Astrocyte of the cerebellum (primary cell): ENCODE measurements at regions not wholly inside any gene's neighbourhood (a gene's known extent, or its start where the extent isn't known, plus 50 kb on each side); places are given as distances from the start of the nearest gene placed in this dataset.
"Not testable (repeated sequence)": the region's sequence is repeated elsewhere in the genome, so short reads cannot be mapped to it uniquely, and the experiment has no call there.

Experiments used
- DNase-seq: peaks from one replicate; pipeline ENCODE4 v3.0.0-alpha.2; 2011; ENCODE audit warnings: low read depth
- H3K4me3 ChIP-seq: 2 replicates; pipeline ENCODE4 v1.5.1; 2011; ENCODE audit warnings: mild to moderate bottlenecking, low read depth, low read length, moderate library complexity
- CTCF ChIP-seq: IDR thresholded peaks from 2 replicates; pipeline ENCODE4 v1.5.1; 2012; ENCODE audit warnings: low read length, low read depth, moderate library complexity, mild to moderate bottlenecking; ENCODE audit errors: missing control alignments
- in situ Hi-C: cut with HindIII; loops from 2 replicates; pipeline ENCODE4 v1.10.0; 2017; ENCODE audit warnings: low sequenced_read_pairs

GRCh38 chr2:129199501-129199900 lies 780.0 kb upstream of the RAB6C start:
- in situ Hi-C loops, result loop anchor here (5.0 kb wide), 1 partner anchor 53 kb away; no protein-coding TSS in a partner anchor
- DNase-seq, result no peak
- no peak for TF ChIP-seq CTCF
- H3K4me3 ChIP-seq, result no peak overlapping the region

- in situ Hi-C loops, result no loop called here
- H3K4me3 ChIP-seq, result no peak overlapping the region
- no peak for TF ChIP-seq CTCF
- no peak for DNase-seq
Observed at GRCh38 chr2:129201696-129202095, 777.8 kb upstream of the RAB6C start.

GRCh38 chr2:129203331-129203730 lies 776.1 kb upstream of the RAB6C start:
- no peak for DNase-seq
- in situ Hi-C loops, result no loop called here
- no peak for TF ChIP-seq CTCF
- no peak overlapping the region for H3K4me3 ChIP-seq

GRCh38 chr2:129204581-129204980 lies 774.9 kb upstream of the RAB6C start:
- in situ Hi-C loops, result not testable (repeated sequence)

GRCh38 chr2:129205176-129205575 lies 774.3 kb upstream of the RAB6C start:
- in situ Hi-C loops, result no loop called here
- TF ChIP-seq CTCF, result no peak
- H3K4me3 ChIP-seq, result no peak overlapping the region
- no peak for DNase-seq

More at GRCh38 chr2:129204581-129204980, 774.9 kb upstream of the RAB6C start:
- DNase-seq, H3K4me3 ChIP-seq: not testable (repeated sequence)

GRCh38 chr2:129205766-129206165 lies 773.7 kb upstream of the RAB6C start:
- H3K4me3 ChIP-seq, result no peak overlapping the region
- DNase-seq, result no peak
- in situ Hi-C loops, result no loop called here
- no peak for TF ChIP-seq CTCF

- no peak for TF ChIP-seq CTCF
- in situ Hi-C loops, result loop anchor here (10.0 kb wide), 1 partner anchor 58 kb away; no protein-coding TSS in a partner anchor
- no peak for DNase-seq
- H3K4me3 ChIP-seq, result no peak overlapping the region
Observed at GRCh38 chr2:129212299-129212958, 767.0 kb upstream of the RAB6C start.
